Loucy (cell line): ENCODE measurements at regions not wholly inside any gene's neighbourhood (a gene's known extent, or its start where the extent isn't known, plus 50 kb on each side); places are given as distances from the start of the nearest gene placed in this dataset.

Source experiments
- H2AFZ ChIP-seq: fragments of 200-600 bp; sonication (generic); 2 replicates; pipeline ENCODE4 v1.6.0; 2016; ENCODE audit warnings: antibody characterized with exemption, mild to moderate bottlenecking, low read length, moderate library complexity
- H3F3A ChIP-seq: fragments of 200-600 bp; 2 replicates; pipeline ENCODE4 v1.6.0; 2016; ENCODE audit warnings: antibody characterized with exemption, low read depth, mild to moderate bottlenecking
- H3K27me3 ChIP-seq: fragments of 200-600 bp; sonication (generic); 2 replicates; pipeline ENCODE4 v1.6.1; 2014; ENCODE audit warnings: low read length, mild to moderate bottlenecking; ENCODE audit not compliant: insufficient read depth, poor library complexity, severe bottlenecking
- H3K36me3 ChIP-seq: fragments of 200-600 bp; sonication (generic); 2 replicates; pipeline ENCODE4 v1.6.1; 2016; ENCODE audit warnings: low read length; ENCODE audit not compliant: insufficient read depth
- H3K4me1 ChIP-seq: fragments of 200-600 bp; sonication (generic); 2 replicates; pipeline ENCODE4 v1.5.1; 2014; ENCODE audit warnings: low read length, mild to moderate bottlenecking; ENCODE audit not compliant: insufficient read depth, poor library complexity, severe bottlenecking
- H3K4me2 ChIP-seq: fragments of 200-600 bp; sonication (generic); 2 replicates; pipeline ENCODE4 v1.6.0; 2014; ENCODE audit warnings: antibody characterized with exemption, low read length, low read depth, mild to moderate bottlenecking; ENCODE audit not compliant: poor library complexity, severe bottlenecking
- H3K4me3 ChIP-seq: fragments of 200-600 bp; sonication (generic); 2 replicates; pipeline ENCODE4 v1.5.1; 2014; ENCODE audit warnings: low read length, mild to moderate bottlenecking, mixed read lengths; ENCODE audit not compliant: poor library complexity, severe bottlenecking
- H3K79me2 ChIP-seq: fragments of 200-600 bp; sonication (generic); 2 replicates; pipeline ENCODE4 v1.6.1; 2014; ENCODE audit warnings: low read length; ENCODE audit not compliant: insufficient read depth
- H3K9ac ChIP-seq: fragments of 200-600 bp; sonication (generic); 2 replicates; pipeline ENCODE4 v1.6.0; 2014; ENCODE audit warnings: mild to moderate bottlenecking, low read depth, low read length, moderate library complexity; ENCODE audit not compliant: poor library complexity, severe bottlenecking
- H3K9me2 ChIP-seq: fragments of 200-600 bp; sonication (generic); replicated peaks from 2 replicates; pipeline ENCODE4 v1.6.1; 2016; ENCODE audit warnings: low read depth, low read length, mixed read lengths
- H3K9me3 ChIP-seq: fragments of 200-600 bp; sonication (generic); 2 replicates; pipeline ENCODE4 v1.6.1; 2014; ENCODE audit warnings: mild to moderate bottlenecking, antibody characterized with exemption, low read length, low read depth; ENCODE audit not compliant: insufficient read depth
- H4K20me1 ChIP-seq: fragments of 200-600 bp; sonication (generic); 2 replicates; pipeline ENCODE4 v1.6.0; 2014; ENCODE audit warnings: antibody characterized with exemption, low read length, mild to moderate bottlenecking; ENCODE audit not compliant: insufficient read depth, poor library complexity, severe bottlenecking
- EZH2phosphoT487 ChIP-seq: fragments of 200-600 bp; IDR thresholded peaks from 2 replicates; pipeline ENCODE4 v1.6.1; 2018; ENCODE audit warnings: antibody characterized with exemption, mild to moderate bottlenecking, moderate library complexity, borderline replicate concordance
- TF ChIP-seq, protein P1 (sequence below): fragments of 200-600 bp; sonication (generic); conservative IDR thresholded peaks from 2 replicates; pipeline ENCODE4 v1.5.1; 2014; ENCODE audit warnings: mild to moderate bottlenecking, antibody characterized with exemption, low read length

DNA sequence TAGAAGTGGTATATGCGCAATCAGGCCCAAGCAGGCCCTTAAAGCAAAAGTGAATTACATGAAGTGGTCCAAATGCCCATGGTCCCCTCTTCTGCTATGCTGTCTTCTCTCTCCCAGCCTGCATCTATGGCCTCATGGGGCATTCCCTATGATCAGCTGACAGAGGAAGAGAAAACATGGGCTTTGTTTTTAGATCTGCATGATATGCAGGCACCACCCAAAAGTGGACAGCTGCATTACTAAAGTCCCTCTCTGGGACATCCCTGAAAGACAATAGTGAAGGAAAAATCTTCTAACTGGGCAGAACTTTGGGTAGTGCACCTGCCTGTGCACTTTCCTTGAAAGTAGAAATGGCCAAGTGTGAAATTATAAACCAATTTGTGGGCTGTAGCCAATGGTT, 145.2 kb upstream of the ARID2 start:
- Histone ChIP-seq H3K36me3 (no peaks in the 10 kb centered on the region), H3K9me2 (no peaks in the 10 kb centered on the region), H3K79me2 (no peaks in the 10 kb centered on the region), H4K20me1 (no peaks in the 10 kb centered on the region), H3F3A (no peaks in the 10 kb centered on the region), H3K9ac (no peak overlapping the region), H3K4me2 (no peak overlapping the region), H3K4me3 (no peak overlapping the region), H3K9me3 (no peaks in the 10 kb centered on the region), H2AFZ (no peak overlapping the region), H3K4me1 (no peaks in the 10 kb centered on the region), H3K27me3 (no peaks in the 10 kb centered on the region)
- no peak for TF ChIP-seq EZH2phosphoT487
- TF ChIP-seq, protein P1, sequence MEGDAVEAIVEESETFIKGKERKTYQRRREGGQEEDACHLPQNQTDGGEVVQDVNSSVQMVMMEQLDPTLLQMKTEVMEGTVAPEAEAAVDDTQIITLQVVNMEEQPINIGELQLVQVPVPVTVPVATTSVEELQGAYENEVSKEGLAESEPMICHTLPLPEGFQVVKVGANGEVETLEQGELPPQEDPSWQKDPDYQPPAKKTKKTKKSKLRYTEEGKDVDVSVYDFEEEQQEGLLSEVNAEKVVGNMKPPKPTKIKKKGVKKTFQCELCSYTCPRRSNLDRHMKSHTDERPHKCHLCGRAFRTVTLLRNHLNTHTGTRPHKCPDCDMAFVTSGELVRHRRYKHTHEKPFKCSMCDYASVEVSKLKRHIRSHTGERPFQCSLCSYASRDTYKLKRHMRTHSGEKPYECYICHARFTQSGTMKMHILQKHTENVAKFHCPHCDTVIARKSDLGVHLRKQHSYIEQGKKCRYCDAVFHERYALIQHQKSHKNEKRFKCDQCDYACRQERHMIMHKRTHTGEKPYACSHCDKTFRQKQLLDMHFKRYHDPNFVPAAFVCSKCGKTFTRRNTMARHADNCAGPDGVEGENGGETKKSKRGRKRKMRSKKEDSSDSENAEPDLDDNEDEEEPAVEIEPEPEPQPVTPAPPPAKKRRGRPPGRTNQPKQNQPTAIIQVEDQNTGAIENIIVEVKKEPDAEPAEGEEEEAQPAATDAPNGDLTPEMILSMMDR, result no peak

DNA sequence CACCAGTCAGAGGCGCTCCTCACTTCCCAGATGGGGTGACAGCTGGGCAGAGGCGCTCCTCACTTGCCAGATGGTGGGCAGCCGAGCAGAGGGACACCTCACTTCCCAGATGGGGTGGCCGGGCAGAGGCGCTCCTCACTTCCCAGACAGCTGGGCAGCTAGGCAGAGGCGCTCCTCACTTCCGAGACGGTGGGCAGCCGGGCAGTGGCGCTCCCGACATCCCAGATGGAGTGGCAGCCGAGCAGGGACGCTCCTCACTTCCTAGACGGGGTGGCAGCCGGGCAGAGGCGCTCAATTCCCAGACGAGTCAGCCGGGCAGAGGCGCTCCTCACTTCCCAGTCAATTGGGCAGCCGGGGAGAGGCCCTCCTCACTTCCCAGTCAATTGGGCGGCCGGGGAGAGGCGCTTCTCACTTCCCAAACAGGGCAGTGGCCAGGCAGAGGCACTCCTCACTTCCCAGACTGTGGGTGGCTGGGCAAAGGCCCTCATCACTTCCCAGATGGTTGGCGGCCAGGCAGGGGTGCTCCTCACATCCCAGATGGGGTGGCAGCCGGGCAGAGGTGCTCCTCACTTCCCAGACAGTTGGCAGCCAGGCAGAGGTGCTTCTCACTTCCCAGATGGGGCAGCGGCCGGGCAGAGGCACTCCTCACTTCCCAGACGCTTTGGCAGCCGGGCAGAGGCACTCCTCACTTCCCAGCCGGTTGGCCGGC, 143.8 kb upstream of the ARID2 start:
- Histone ChIP-seq H3F3A (no peaks in the 10 kb centered on the region), H2AFZ (no peak overlapping the region), H3K36me3 (no peaks in the 10 kb centered on the region), H3K79me2 (no peaks in the 10 kb centered on the region), H3K9me3 (no peaks in the 10 kb centered on the region), H3K9ac (no peak overlapping the region), H4K20me1 (no peaks in the 10 kb centered on the region), H3K4me2 (no peak overlapping the region), H3K4me1 (no peaks in the 10 kb centered on the region), H3K27me3 (no peaks in the 10 kb centered on the region), H3K9me2 (no peaks in the 10 kb centered on the region), H3K4me3 (no peak overlapping the region)
- no peak for TF ChIP-seq EZH2phosphoT487
- TF ChIP-seq, protein P1, result no peak

DNA sequence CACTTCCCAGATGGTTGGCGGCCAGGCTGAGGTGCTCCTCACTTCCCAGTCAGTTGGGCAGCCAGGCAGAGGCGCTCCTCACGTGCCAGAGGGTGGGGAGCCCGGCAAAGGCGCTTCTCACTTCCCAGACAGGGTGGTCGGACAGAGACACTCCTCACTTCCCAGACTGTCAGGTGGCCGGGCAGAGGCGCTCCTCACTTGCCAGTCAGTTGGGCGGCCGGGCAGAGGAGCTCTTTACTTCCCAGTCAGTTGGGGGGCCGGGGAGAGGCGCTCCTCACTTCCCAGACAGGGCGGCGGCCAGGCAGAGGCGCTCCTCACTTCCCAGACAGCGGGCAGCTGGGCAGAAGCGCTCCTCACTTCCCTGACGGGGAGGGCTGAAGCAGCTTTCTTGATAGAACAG, 143.0 kb upstream of the ARID2 start:
- no peaks in the 10 kb centered on the region for H3F3A ChIP-seq
- H3K4me2 ChIP-seq, result no peak overlapping the region
- no peak overlapping the region for H2AFZ ChIP-seq
- H3K9ac ChIP-seq, result no peak overlapping the region
- no peak for TF ChIP-seq EZH2phosphoT487
- TF ChIP-seq, protein P1, result no peak
- no peaks in the 10 kb centered on the region for H3K4me1 ChIP-seq
- no peaks in the 10 kb centered on the region for H3K27me3 ChIP-seq
- no peaks in the 10 kb centered on the region for H3K79me2 ChIP-seq
- no peaks in the 10 kb centered on the region for H3K9me3 ChIP-seq
- H3K4me3 ChIP-seq, result no peak overlapping the region
- H3K36me3 ChIP-seq, result no peaks in the 10 kb centered on the region
- H3K9me2 ChIP-seq, result no peaks in the 10 kb centered on the region
- no peaks in the 10 kb centered on the region for H4K20me1 ChIP-seq
